Liver (tissue), 8 donors: ENCODE measurements at regions not wholly inside any gene's neighbourhood (a gene's known extent, or its start where the extent isn't known, plus 50 kb on each side); places are given as distances from the start of the nearest gene placed in this dataset.

Experiments used
- DNase-seq: peaks from one replicate; pipeline ENCODE4 v3.0.0-alpha.2; 2017; ENCODE audit warnings: low spot score
- H3K27ac ChIP-seq, 2 donors: one replicate each; pipeline ENCODE4 v1.7.0; 2013; ENCODE audit warnings: inconsistent platforms in 2 of 2, low read length in 2 of 2, control low read depth in 1 of 2, low read depth in 1 of 2, mild to moderate bottlenecking in 1 of 2
- H3K27me3 ChIP-seq, 4 donors: one replicate each; pipeline versions ENCODE4 v1.6.1 to v1.7.0; 2013; ENCODE audit warnings: low read length in 3 of 4, inconsistent platforms in 1 of 4, mild to moderate bottlenecking in 1 of 4, moderate library complexity in 1 of 4; ENCODE audit not compliant: control insufficient read depth in 4 of 4, insufficient read depth in 4 of 4
- H3K36me3 ChIP-seq, 4 donors: one replicate each; pipeline versions ENCODE4 v1.6.1 to v1.7.0; 2013; ENCODE audit warnings: low read length in 3 of 4, mild to moderate bottlenecking in 3 of 4, low read depth in 1 of 4, moderate library complexity in 1 of 4; ENCODE audit not compliant: control insufficient read depth in 4 of 4, insufficient read depth in 3 of 4
- H3K4me1 ChIP-seq, 4 donors: one replicate each; pipeline versions ENCODE4 v1.6.1 to v1.7.0; 2013; ENCODE audit warnings: low read length in 3 of 4, mild to moderate bottlenecking in 3 of 4, moderate library complexity in 1 of 4; ENCODE audit not compliant: control insufficient read depth in 4 of 4, insufficient read depth in 4 of 4
- H3K4me3 ChIP-seq, 3 donors: one replicate each; pipeline versions ENCODE4 v1.6.1 to v1.7.0; 2013; ENCODE audit warnings: low read length in 3 of 3, control low read depth in 1 of 3, low read depth in 1 of 3, mild to moderate bottlenecking in 1 of 3
- H3K9ac ChIP-seq, 2 donors: one replicate each; pipeline ENCODE4 v1.7.0; 2013; ENCODE audit warnings: low read length in 2 of 2, mild to moderate bottlenecking in 2 of 2, moderate library complexity in 2 of 2, control low read depth in 1 of 2, low read depth in 1 of 2
- H3K9me3 ChIP-seq, 4 donors: one replicate each; pipeline versions ENCODE4 v1.6.1 to v1.7.0; 2013; ENCODE audit warnings: low read length in 3 of 4; ENCODE audit not compliant: control insufficient read depth in 4 of 4
- ATF3 ChIP-seq: IDR thresholded peaks from 2 replicates; pipeline ENCODE4 v1.6.1; 2016; ENCODE audit warnings: antibody characterized with exemption
- EGR1 ChIP-seq, 2 donors: IDR thresholded peaks; 2 replicates each; pipeline ENCODE4 v1.6.1; 2016 to 2018; ENCODE audit warnings: antibody characterized with exemption in 2 of 2, low read depth in 2 of 2
- FOXA1 ChIP-seq: IDR thresholded peaks from 2 replicates; pipeline ENCODE4 v1.6.1; 2016; ENCODE audit warnings: antibody characterized with exemption
- FOXA2 ChIP-seq: IDR thresholded peaks from 2 replicates; pipeline ENCODE4 v1.6.1; 2016; ENCODE audit warnings: antibody characterized with exemption
- GABPA ChIP-seq, 2 donors: IDR thresholded peaks in 1 of 2; conservative IDR thresholded peaks in 1 of 2; 2 replicates each; pipeline ENCODE4 v1.6.1; 2016; ENCODE audit warnings: antibody characterized with exemption in 2 of 2, mild to moderate bottlenecking in 1 of 2, moderate library complexity in 1 of 2
- HNF4A ChIP-seq, 2 donors: conservative IDR thresholded peaks; 2 replicates each; pipeline ENCODE4 v1.6.1; 2016; ENCODE audit warnings: antibody characterized with exemption in 2 of 2, mild to moderate bottlenecking in 2 of 2
- HNF4G ChIP-seq: IDR thresholded peaks from 2 replicates; pipeline ENCODE4 v1.6.1; 2016; ENCODE audit warnings: antibody characterized with exemption
- JUND ChIP-seq, 2 donors: IDR thresholded peaks; 2 replicates each; pipeline ENCODE4 v1.6.1; 2016; ENCODE audit warnings: antibody characterized with exemption in 2 of 2
- NR2F2 ChIP-seq: IDR thresholded peaks from 2 replicates; pipeline ENCODE4 v1.6.1; 2016; ENCODE audit warnings: antibody characterized with exemption
- RAD21 ChIP-seq, 2 donors: IDR thresholded peaks; 2 replicates each; pipeline ENCODE4 v1.6.1; 2016; ENCODE audit warnings: antibody characterized with exemption in 2 of 2, mild to moderate bottlenecking in 2 of 2
- RXRA ChIP-seq, 2 donors: IDR thresholded peaks; 2 replicates each; pipeline ENCODE4 v1.6.1; 2017 to 2018; ENCODE audit warnings: antibody characterized with exemption in 2 of 2, mild to moderate bottlenecking in 1 of 2
- SP1 ChIP-seq: IDR thresholded peaks from 2 replicates; pipeline ENCODE4 v1.6.1; 2018; ENCODE audit warnings: antibody characterized with exemption, mild to moderate bottlenecking
- TAF1 ChIP-seq: conservative IDR thresholded peaks from 2 replicates; pipeline ENCODE4 v1.6.1; 2016; ENCODE audit warnings: antibody characterized with exemption, mild to moderate bottlenecking
- YY1 ChIP-seq: IDR thresholded peaks from 2 replicates; pipeline ENCODE4 v1.6.1; 2016; ENCODE audit warnings: antibody characterized with exemption, mild to moderate bottlenecking
- ZBTB33 ChIP-seq: IDR thresholded peaks from 2 replicates; pipeline ENCODE4 v1.6.1; 2016; ENCODE audit warnings: antibody characterized with exemption
- WGBS: extraction: QIAGEN DNeasy Blood & Tissue Kit; methylation state at CpG from one replicate; pipeline ENCODE4 v1.1.7; 2013; 5-methylcytosine and 5-hydroxymethylcytosine counted together
- TF ChIP-seq, protein P1 (sequence below): IDR thresholded peaks from 2 replicates; pipeline ENCODE4 v1.6.1; 2016; ENCODE audit warnings: antibody characterized with exemption, mild to moderate bottlenecking
- TF ChIP-seq, protein P2 (sequence below): IDR thresholded peaks from 2 replicates; pipeline ENCODE4 v1.6.1; 2016; ENCODE audit warnings: antibody characterized with exemption
- TF ChIP-seq, protein P3 (sequence below): fragments of 150-350 bp; IDR thresholded peaks from 2 replicates; pipeline ENCODE4 v1.5.1; 2017; ENCODE audit warnings: improper control_type of control experiment, low read depth, low read length; ENCODE audit not compliant: missing input control
- donor health status: healthy.
- donor health status: healthy.
- donor health status: healthy.
- donor health status: healthy.
- donor health status: healthy.

GRCh38 chr14:76268700-76269099, 107.2 kb upstream of the ESRRB start:
- Histone ChIP-seq H3K4me1 (peaks cover 0 to 3% (median 0%) of the 10 kb centered on the region in 4 donors), H3K4me3 (no peak overlapping the region), H3K27ac (no peak overlapping the region), H3K9me3 (peaks cover 0 to 2% (median 0%) of the 10 kb centered on the region in 4 donors), H3K9ac (no peak overlapping the region), H3K27me3 (peaks cover 0 to 4% (median 0%) of the 10 kb centered on the region in 4 donors), H3K36me3 (no peaks in the 10 kb centered on the region)
- TF ChIP-seq SP1 (no peak), NR2F2 (no peak), JUND (IDR thresholded peaks at IDR 0.05) (no peak), YY1 (no peak), FOXA2 (no peak), HNF4A (conservative IDR thresholded peaks at IDR 0.05) (no peak), GABPA (IDR thresholded peaks at IDR 0.05 in 1 of 2, conservative IDR thresholded peaks at IDR 0.05 in 1 of 2) (no peak), ZBTB33 (no peak), EGR1 (IDR thresholded peaks at IDR 0.05; ENCODE audit: low read depth in 2 of 2) (no peak), FOXA1 (no peak), ATF3 (no peak), TAF1 (no peak), RXRA (IDR thresholded peaks at IDR 0.05) (no peak), HNF4G (no peak), RAD21 (IDR thresholded peaks at IDR 0.05) (no peak)
- TF ChIP-seq, protein P1, sequence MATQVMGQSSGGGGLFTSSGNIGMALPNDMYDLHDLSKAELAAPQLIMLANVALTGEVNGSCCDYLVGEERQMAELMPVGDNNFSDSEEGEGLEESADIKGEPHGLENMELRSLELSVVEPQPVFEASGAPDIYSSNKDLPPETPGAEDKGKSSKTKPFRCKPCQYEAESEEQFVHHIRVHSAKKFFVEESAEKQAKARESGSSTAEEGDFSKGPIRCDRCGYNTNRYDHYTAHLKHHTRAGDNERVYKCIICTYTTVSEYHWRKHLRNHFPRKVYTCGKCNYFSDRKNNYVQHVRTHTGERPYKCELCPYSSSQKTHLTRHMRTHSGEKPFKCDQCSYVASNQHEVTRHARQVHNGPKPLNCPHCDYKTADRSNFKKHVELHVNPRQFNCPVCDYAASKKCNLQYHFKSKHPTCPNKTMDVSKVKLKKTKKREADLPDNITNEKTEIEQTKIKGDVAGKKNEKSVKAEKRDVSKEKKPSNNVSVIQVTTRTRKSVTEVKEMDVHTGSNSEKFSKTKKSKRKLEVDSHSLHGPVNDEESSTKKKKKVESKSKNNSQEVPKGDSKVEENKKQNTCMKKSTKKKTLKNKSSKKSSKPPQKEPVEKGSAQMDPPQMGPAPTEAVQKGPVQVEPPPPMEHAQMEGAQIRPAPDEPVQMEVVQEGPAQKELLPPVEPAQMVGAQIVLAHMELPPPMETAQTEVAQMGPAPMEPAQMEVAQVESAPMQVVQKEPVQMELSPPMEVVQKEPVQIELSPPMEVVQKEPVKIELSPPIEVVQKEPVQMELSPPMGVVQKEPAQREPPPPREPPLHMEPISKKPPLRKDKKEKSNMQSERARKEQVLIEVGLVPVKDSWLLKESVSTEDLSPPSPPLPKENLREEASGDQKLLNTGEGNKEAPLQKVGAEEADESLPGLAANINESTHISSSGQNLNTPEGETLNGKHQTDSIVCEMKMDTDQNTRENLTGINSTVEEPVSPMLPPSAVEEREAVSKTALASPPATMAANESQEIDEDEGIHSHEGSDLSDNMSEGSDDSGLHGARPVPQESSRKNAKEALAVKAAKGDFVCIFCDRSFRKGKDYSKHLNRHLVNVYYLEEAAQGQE, result no peak
- TF ChIP-seq, protein P2, sequence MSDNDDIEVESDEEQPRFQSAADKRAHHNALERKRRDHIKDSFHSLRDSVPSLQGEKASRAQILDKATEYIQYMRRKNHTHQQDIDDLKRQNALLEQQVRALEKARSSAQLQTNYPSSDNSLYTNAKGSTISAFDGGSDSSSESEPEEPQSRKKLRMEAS, result no peak
- TF ChIP-seq, protein P3, sequence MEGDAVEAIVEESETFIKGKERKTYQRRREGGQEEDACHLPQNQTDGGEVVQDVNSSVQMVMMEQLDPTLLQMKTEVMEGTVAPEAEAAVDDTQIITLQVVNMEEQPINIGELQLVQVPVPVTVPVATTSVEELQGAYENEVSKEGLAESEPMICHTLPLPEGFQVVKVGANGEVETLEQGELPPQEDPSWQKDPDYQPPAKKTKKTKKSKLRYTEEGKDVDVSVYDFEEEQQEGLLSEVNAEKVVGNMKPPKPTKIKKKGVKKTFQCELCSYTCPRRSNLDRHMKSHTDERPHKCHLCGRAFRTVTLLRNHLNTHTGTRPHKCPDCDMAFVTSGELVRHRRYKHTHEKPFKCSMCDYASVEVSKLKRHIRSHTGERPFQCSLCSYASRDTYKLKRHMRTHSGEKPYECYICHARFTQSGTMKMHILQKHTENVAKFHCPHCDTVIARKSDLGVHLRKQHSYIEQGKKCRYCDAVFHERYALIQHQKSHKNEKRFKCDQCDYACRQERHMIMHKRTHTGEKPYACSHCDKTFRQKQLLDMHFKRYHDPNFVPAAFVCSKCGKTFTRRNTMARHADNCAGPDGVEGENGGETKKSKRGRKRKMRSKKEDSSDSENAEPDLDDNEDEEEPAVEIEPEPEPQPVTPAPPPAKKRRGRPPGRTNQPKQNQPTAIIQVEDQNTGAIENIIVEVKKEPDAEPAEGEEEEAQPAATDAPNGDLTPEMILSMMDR, result no peak
- WGBS, result 83% methylated on average over 9 of the region's 9 CpGs
- no peak for DNase-seq
